ENCODE measurements at regions not wholly inside any gene's neighbourhood (a gene's known extent, or its start where the extent isn't known, plus 50 kb on each side); places are given as distances from the start of the nearest gene placed in this dataset.

- no peak for DNase-seq (ENCODE audit: low read depth)
- no peak for TF ChIP-seq CTCF (IDR thresholded peaks at IDR 0.05; ENCODE audit: control insufficient read depth, extremely low read depth, insufficient read depth)
- no peak overlapping the region for H3K4me3 ChIP-seq (ENCODE audit: low read depth, low read length)
Observed at GRCh38 chr12:45128637-45129036, 77.7 kb upstream of the DBX2 start.

GRCh38 chr12:45130881-45131281 lies 80.0 kb upstream of the DBX2 start:
- DNase-seq (ENCODE audit: low read depth) = peak; percentile 71

GRCh38 chr12:45131506-45131905 lies 80.6 kb upstream of the DBX2 start:
- TF ChIP-seq CTCF (IDR thresholded peaks at IDR 0.05; ENCODE audit: control insufficient read depth, extremely low read depth, insufficient read depth) = no peak
- no peak overlapping the region for H3K4me3 ChIP-seq (ENCODE audit: low read depth, low read length)
- no peak for DNase-seq (ENCODE audit: low read depth)

More at GRCh38 chr12:45130881-45131281, 80.0 kb upstream of the DBX2 start:
- no peak overlapping the region for H3K4me3 ChIP-seq (ENCODE audit: low read depth, low read length)
- TF ChIP-seq CTCF (IDR thresholded peaks at IDR 0.05; ENCODE audit: control insufficient read depth, extremely low read depth, insufficient read depth) = peak; percentile 89

DNA sequence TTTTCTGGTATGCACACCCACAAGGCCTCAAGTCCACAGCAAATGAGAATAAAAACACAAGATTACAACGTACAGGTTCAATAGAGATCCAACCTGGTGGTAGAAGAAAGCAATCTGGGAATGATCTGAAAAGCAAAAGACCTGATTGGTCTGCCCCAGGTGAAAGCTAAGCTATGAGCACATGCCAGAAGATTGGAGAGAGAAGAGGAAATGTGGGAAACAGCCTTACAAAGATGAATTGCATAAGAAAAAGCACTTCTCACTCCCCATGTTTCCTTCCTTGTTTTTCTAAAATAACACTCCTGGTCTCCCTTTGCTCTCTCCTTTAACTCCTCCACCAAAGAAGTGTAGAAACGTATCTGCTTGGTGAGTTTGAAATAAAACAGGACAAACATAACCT lies 77.3 kb upstream of the ANO6 start:
- TF ChIP-seq CTCF (IDR thresholded peaks at IDR 0.05; ENCODE audit: control insufficient read depth, extremely low read depth, insufficient read depth) = no peak
- H3K4me3 ChIP-seq (ENCODE audit: low read depth, low read length) = no peak overlapping the region
- DNase-seq (ENCODE audit: low read depth) = no peak

- no peak overlapping the region for H3K4me3 ChIP-seq (ENCODE audit: low read depth, low read length)
- no peak for DNase-seq (ENCODE audit: low read depth)
- no peak for TF ChIP-seq CTCF (IDR thresholded peaks at IDR 0.05; ENCODE audit: control insufficient read depth, extremely low read depth, insufficient read depth)
Observed at GRCh38 chr12:45148006-45148405, 67.9 kb upstream of the ANO6 start.

DNA sequence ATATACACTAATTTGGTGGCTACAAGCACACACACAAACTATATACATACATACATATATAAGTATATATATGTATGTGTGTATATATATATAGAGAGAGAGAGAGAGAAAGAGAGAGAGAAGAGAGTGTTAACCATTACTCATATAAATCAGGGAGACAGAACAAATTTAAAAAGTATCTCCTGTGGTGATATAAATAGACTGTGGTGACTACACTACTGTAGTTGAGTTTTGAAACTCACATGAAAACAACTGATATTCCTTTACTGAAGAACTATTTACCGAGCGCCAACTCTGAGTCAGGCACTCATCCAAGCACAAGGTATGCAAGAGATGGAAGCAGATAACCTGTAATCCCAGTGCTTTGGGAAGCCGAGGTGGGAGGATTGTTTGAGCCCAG lies 67.3 kb upstream of the ANO6 start:
- DNase-seq (ENCODE audit: low read depth) = no peak
- TF ChIP-seq CTCF (IDR thresholded peaks at IDR 0.05; ENCODE audit: control insufficient read depth, extremely low read depth, insufficient read depth) = no peak
- H3K4me3 ChIP-seq (ENCODE audit: low read depth, low read length) = no peak overlapping the region

DNA sequence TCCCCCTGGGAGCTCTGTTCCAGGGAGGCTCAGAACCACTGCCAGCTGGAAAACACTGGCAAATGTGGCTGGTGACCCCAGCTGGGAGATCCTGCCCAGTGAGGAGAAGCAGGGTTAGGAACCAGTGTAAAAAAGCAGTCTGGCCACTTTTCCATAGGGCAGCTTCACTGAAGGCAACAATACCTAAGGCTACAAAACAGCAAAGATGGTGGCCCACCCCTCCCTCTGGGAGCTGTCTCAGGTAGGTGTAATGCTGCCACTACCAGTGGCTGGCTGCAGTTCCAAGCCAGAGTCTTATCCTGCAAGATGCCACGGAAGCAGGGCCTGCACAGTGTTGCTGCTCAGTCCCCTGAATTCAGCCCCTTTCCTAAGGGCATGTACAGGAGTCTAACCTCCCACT lies 50.6 kb upstream of the ANO6 start:
- no peak for TF ChIP-seq CTCF (IDR thresholded peaks at IDR 0.05; ENCODE audit: control insufficient read depth, extremely low read depth, insufficient read depth)
- DNase-seq (ENCODE audit: low read depth) = no peak

More for the DNA sequence above, 50.6 kb upstream of the ANO6 start:
- H3K4me3 ChIP-seq (ENCODE audit: low read depth, low read length) = no peak overlapping the region

Measured in LNCaP clone FGC (cell line).